DOHH2 (cell line): ENCODE measurements at regions not wholly inside any gene's neighbourhood (a gene's known extent, or its start where the extent isn't known, plus 50 kb on each side); places are given as distances from the start of the nearest gene placed in this dataset.

Source experiments
- H3F3A ChIP-seq: fragments of 200-600 bp; sonication (generic), shearing (Covaris generic); 2 replicates; pipeline ENCODE4 v1.6.0; 2016; ENCODE audit warnings: antibody characterized with exemption, mild to moderate bottlenecking; ENCODE audit not compliant: control insufficient read depth, insufficient read depth
- H3K27ac ChIP-seq: fragments of 200-600 bp; sonication (generic); 2 replicates; pipeline ENCODE4 v1.5.1; 2014; ENCODE audit warnings: low read depth, mild to moderate bottlenecking, low read length, moderate library complexity
- H3K27me3 ChIP-seq: fragments of 200-600 bp; sonication (generic); 2 replicates; pipeline ENCODE4 v1.6.1; 2014; ENCODE audit warnings: mild to moderate bottlenecking, low read length, mixed read lengths; ENCODE audit not compliant: control insufficient read depth
- H3K36me3 ChIP-seq: fragments of 200-600 bp; sonication (generic); 2 replicates; pipeline ENCODE4 v1.6.1; 2014; ENCODE audit warnings: mild to moderate bottlenecking, low read length, moderate library complexity, mixed read lengths; ENCODE audit not compliant: control insufficient read depth
- H3K4me1 ChIP-seq: fragments of 200-600 bp; sonication (generic); 2 replicates; pipeline ENCODE4 v1.6.1; 2014; ENCODE audit warnings: mild to moderate bottlenecking, low read length, mixed read lengths; ENCODE audit not compliant: control insufficient read depth
- H3K4me2 ChIP-seq: fragments of 200-600 bp; sonication (generic); 2 replicates; pipeline ENCODE4 v1.6.0; 2014; ENCODE audit warnings: mild to moderate bottlenecking, low read length, moderate library complexity
- H3K4me3 ChIP-seq: fragments of 200-600 bp; sonication (generic); 2 replicates; pipeline ENCODE4 v1.5.1; 2014; ENCODE audit warnings: mild to moderate bottlenecking, low read length, mixed read lengths
- H3K79me2 ChIP-seq: fragments of 200-600 bp; sonication (generic); 2 replicates; pipeline ENCODE4 v1.6.1; 2014; ENCODE audit warnings: mild to moderate bottlenecking, low read length, mixed read lengths; ENCODE audit not compliant: control insufficient read depth
- H3K9me2 ChIP-seq: fragments of 200-600 bp; sonication (generic); replicated peaks from 2 replicates; pipeline ENCODE4 v1.6.1; 2014; ENCODE audit warnings: mild to moderate bottlenecking, low read length, mixed read lengths; ENCODE audit not compliant: control insufficient read depth
- H3K9me3 ChIP-seq: fragments of 200-600 bp; sonication (generic); 2 replicates; pipeline ENCODE4 v1.6.1; 2014; ENCODE audit warnings: antibody characterized with exemption, low read length, mixed read lengths; ENCODE audit not compliant: control insufficient read depth, insufficient read depth
- H4K20me1 ChIP-seq: fragments of 200-600 bp; sonication (generic); 2 replicates; pipeline ENCODE4 v1.6.0; 2014; ENCODE audit warnings: low read depth, mild to moderate bottlenecking, antibody characterized with exemption, low read length, moderate library complexity; ENCODE audit not compliant: control insufficient read depth, insufficient read depth
- CTCF ChIP-seq: fragments of 200-600 bp; sonication (generic); IDR thresholded peaks from one replicate; pipeline ENCODE4 v1.5.1; 2014; ENCODE audit warnings: antibody characterized with exemption, mild to moderate bottlenecking, low read depth, low read length; ENCODE audit not compliant: poor library complexity, severe bottlenecking
- EZH2phosphoT487 ChIP-seq: fragments of 200-600 bp; sonication (generic); IDR thresholded peaks from 2 replicates; pipeline ENCODE4 v1.6.1; 2017; ENCODE audit warnings: borderline replicate concordance, mild to moderate bottlenecking, antibody characterized with exemption, low read length, moderate library complexity, mixed read lengths

GRCh38 chr2:160695402-160696086 lies 201.9 kb upstream of the RBMS1 start:
- no peak overlapping the region for H3K4me2 ChIP-seq
- no peaks in the 10 kb centered on the region for H3K27me3 ChIP-seq
- no peaks in the 10 kb centered on the region for H3K9me2 ChIP-seq
- no peaks in the 10 kb centered on the region for H3F3A ChIP-seq
- TF ChIP-seq CTCF (no peak), EZH2phosphoT487 (no peak)
- H3K9me3 ChIP-seq = no peaks in the 10 kb centered on the region
- H4K20me1 ChIP-seq = no peaks in the 10 kb centered on the region
- no peak overlapping the region for H3K4me3 ChIP-seq
- H3K4me1 ChIP-seq = no peaks in the 10 kb centered on the region
- no peak overlapping the region for H3K27ac ChIP-seq
- H3K36me3 ChIP-seq = no peaks in the 10 kb centered on the region
- no peaks in the 10 kb centered on the region for H3K79me2 ChIP-seq

GRCh38 chr2:160696087-160696452 lies 202.5 kb upstream of the RBMS1 start:
- Histone ChIP-seq H3K79me2 (no peaks in the 10 kb centered on the region), H3F3A (no peaks in the 10 kb centered on the region), H3K36me3 (no peaks in the 10 kb centered on the region), H3K4me1 (no peaks in the 10 kb centered on the region), H3K4me2 (no peak overlapping the region), H3K9me3 (no peaks in the 10 kb centered on the region), H3K27ac (no peak overlapping the region), H3K4me3 (no peak overlapping the region), H3K27me3 (no peaks in the 10 kb centered on the region), H3K9me2 (no peaks in the 10 kb centered on the region), H4K20me1 (no peaks in the 10 kb centered on the region)
- no peak for TF ChIP-seq CTCF
- TF ChIP-seq EZH2phosphoT487 = no peak

- no peaks in the 10 kb centered on the region for H3K79me2 ChIP-seq
- no peak overlapping the region for H3K27ac ChIP-seq
- H3K36me3 ChIP-seq = no peaks in the 10 kb centered on the region
- no peaks in the 10 kb centered on the region for H3K9me2 ChIP-seq
- no peaks in the 10 kb centered on the region for H3K27me3 ChIP-seq
- H3K4me3 ChIP-seq = no peak overlapping the region
- no peak overlapping the region for H3K4me2 ChIP-seq
- no peaks in the 10 kb centered on the region for H3K4me1 ChIP-seq
- no peaks in the 10 kb centered on the region for H3K9me3 ChIP-seq
- no peaks in the 10 kb centered on the region for H4K20me1 ChIP-seq
- no peaks in the 10 kb centered on the region for H3F3A ChIP-seq
- TF ChIP-seq EZH2phosphoT487 = no peak
- no peak for TF ChIP-seq CTCF
These were observed 204.2 kb upstream of the RBMS1 start for GRCh38 chr2:160697817-160698216.
